GM19238 (cell line): ENCODE measurements at regions not wholly inside any gene's neighbourhood (a gene's known extent, or its start where the extent isn't known, plus 50 kb on each side); places are given as distances from the start of the nearest gene placed in this dataset.

Source experiments
- DNase-seq: peaks from one replicate; pipeline ENCODE4 v3.0.0; 2011; ENCODE audit warnings: low spot score; ENCODE audit not compliant: insufficient read length

- no peak for DNase-seq
These were observed 244.7 kb downstream of the PTEN start for GRCh38 chr10:88108115-88108610.

DNA sequence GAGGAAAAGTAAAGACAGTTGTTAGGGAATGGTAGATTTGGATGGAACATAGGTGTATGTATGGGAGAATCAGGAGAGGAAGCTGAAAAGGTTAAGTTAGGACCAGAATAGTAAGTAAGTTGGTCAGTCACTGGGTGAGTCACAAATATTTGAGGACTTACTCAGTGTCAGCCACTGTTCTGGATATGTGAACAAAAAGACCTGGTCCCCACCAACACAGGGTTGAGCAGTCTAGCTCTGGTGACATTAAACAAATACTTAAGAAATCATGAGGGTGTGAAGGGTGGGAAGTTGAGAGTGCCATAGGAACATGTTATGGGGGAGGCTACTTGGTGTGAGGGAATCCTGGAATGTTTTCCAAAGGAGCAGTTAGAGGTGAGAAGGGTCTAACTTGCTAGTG lies 246.9 kb downstream of the PTEN start:
- no peak for DNase-seq

- no peak for DNase-seq
These were observed 247.4 kb downstream of the PTEN start for GRCh38 chr10:88110822-88111221.

- no peak for DNase-seq
These were observed 247.9 kb downstream of the PTEN start for GRCh38 chr10:88111294-88111693.

DNA sequence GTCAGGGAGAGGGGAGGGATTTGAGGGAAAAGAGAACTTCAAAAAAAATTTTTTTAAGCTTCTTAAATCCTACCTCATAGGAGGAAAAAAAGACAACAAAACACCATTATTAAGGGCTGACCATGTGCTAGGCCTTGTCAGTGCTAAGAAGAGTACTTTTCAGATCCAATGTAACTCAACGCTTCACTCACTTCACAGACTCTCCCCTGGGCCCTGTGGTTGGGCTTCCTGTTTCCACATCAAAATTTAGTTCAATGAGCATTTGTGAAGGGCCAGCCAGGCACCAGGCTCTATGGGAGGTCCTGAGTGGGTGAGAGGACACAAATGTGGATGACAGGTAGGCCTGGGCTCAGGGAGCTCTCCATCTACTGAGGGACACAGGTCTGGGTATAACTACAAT lies 249.8 kb downstream of the PTEN start:
- no peak for DNase-seq

- DNase-seq = no peak
These were observed 250.3 kb downstream of the PTEN start for GRCh38 chr10:88113657-88114272.

DNA sequence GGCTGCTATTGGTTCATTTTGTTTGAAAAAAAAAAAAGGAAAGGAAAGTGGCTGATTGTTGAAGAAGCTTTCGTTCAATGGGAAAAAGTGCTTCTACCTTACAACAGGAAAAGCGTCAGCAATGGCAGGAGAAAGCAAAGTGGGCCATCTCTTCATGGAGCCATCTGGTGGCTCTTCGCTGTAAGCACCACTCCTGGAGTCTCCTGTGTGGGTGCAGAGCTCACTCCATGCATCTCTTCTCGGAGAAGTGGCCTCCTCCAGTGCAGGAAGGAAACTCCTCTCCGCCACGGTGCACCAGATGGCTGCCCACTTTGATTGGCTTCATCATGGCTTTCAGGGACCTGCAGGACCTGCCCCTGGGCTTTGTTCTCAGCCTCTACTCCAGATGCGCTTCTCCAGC lies 250.9 kb downstream of the PTEN start:
- DNase-seq = no peak

DNA sequence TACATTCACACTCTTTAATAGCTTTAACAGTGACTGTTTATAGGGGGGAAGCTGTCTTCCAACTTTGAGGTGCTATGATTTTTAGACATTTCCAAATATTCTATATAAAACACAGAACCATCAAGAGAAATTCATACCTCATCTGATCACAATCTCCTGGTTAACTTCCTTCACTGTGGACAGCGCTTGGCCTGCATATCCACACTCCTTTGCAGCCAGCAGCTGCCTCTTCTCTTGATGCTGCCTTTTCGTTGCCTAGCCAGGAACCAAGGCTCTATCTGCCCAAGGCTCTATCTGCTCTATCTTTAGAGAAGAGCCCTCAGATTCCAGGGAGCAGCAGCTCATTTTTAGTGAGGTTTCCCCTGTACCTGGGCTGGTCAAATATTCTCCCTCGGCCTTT lies 252.0 kb downstream of the PTEN start:
- no peak for DNase-seq

DNA sequence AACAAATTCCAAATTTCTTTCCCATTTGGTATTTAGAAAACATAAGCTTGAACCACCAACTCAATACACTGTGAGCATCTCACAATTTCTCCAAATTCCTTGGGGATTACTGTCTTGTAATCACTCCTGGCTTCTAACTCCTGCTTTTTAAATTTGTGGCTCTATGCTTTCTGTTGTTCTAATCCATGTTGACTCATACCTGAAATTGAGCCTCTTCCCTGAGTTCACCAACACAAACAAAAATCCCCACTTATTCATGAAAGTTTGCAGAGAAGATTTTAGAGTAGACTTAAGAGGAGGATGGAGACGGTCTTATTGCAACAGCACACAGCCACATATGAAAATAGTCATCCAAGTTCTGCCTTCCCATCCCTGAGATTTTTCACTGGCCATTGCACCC lies 252.5 kb downstream of the PTEN start:
- DNase-seq = no peak

- no peak for DNase-seq
These were observed 253.1 kb downstream of the PTEN start for GRCh38 chr10:88116481-88116880.

GRCh38 chr10:88116971-88117626 lies 253.7 kb downstream of the PTEN start:
- DNase-seq = no peak

DNA sequence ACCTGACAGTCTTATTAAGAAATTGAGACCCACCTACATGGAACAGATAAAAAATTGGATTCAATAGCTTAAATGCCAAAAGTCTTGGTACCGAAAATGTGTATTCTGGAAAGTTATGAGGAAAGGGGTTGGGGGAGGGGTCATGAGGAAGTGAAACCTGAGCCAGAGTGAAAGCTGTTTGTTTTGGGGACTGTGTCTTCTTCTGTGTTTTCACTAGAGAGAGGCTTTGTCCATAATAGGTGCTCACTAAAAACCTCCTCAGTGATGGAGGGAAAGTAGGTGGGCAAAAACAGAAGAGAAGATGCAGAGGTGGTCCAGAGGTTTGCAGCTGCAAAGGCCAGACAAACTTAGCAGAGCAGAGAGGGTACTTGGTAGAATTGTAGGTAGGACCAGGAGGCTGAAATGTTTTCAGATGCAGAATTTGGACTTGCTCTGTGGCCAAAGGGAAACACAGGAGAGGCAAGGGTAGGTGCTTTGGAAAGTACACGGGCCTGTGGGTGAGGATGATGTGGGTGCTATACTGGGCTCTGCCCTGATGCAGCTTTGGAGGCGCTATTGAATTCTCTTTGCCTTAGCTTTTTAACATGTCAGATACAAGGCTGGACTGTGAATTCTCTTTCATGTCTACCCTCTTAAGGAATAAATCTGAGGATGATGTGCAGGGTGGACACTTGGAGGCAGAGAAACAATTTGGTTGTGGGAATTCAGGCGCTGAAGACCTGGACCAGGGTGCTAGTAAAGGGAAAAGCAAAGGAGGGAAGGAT lies 254.6 kb downstream of the PTEN start:
- no peak for DNase-seq

DNA sequence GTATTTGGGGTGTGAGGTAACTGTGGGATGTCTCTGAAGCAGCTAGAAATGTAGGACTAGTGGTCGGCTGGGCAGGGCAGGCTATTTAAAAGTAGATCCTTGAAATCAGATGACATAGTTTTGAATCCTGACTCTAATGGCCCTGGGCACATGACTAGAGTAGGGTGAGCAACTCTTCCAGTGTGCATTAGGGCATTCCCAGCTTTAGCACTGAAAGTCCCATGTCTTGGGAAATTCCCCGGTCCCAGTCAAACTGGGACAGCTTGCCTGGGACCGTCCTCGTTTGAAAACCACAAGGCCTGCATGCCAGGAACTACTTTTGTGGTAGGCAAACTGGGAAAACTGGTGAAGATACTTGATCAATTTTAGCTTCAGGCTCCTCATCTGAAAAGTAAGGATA lies 255.3 kb downstream of the PTEN start:
- DNase-seq = no peak

- DNase-seq = no peak
These were observed 255.7 kb downstream of the PTEN start for GRCh38 chr10:88119160-88119559.

GRCh38 chr10:88120075-88120474 lies 256.6 kb downstream of the PTEN start:
- DNase-seq = no peak

- no peak for DNase-seq
These were observed 257.3 kb downstream of the PTEN start for GRCh38 chr10:88120599-88121333.

- no peak for DNase-seq
These were observed 257.9 kb downstream of the PTEN start for GRCh38 chr10:88121361-88121760.

DNA sequence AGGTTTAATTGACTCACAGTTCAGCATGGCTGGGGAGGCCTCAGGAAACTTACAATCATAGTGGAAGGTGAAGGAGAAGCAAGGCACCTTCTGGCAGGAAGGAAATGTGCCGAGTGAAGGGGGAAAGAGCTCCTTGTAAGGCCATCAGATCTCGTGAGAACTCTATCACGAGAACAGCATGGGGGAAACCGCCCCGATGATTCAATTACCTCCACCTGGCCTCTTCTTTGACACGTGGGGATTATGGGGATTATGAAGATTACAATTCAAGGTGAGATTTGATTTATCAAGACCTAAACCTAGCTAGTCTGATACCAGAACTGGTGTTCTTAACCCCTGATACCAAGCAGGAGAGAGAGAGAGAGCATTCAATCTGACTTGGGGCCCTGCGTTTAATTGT lies 258.7 kb downstream of the PTEN start:
- DNase-seq = no peak

DNA sequence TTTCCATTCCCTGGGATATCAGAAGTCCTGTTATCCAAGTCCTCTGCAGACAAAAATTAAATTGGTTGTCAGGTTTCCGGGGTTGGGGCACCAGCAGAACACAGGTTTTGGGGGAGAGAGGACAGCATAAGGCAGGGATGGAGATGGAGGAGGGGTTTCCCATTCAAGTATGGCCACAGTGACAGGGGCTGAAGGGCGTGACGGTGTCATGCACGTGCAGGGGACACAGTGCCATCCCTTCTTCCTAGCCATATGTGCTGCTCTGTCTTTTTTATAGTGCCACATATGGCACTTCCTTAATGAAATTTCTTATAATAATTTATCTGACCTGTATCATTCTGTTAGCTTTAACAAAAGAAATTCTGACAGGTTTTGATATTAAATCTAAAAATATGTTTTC lies 259.2 kb downstream of the PTEN start:
- DNase-seq = no peak

GRCh38 chr10:88125766-88126165 lies 262.3 kb downstream of the PTEN start:
- no peak for DNase-seq

DNA sequence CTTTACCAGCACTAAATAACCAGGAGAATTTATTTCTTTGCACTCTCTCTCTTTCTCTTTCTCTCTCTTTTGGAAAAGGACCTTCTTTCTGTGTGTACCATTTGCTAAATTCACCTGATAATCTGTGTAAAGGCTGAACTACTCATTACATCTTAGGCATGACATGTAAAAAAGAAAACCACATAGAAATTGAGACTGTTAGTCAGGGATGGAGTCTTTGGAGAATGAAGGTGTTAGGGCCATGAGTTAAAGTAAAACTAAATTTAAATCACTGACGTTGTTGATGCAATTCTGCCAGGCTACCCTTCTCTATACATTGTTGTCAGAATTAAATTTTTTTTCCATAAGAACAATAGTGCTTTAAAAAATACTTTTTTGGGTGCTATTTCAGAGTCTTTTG lies 263.3 kb downstream of the PTEN start:
- DNase-seq = no peak

GRCh38 chr10:88127269-88127668 lies 263.8 kb downstream of the PTEN start:
- DNase-seq = no peak
